Brain microvascular endothelial cell (primary cell): ENCODE measurements at regions not wholly inside any gene's neighbourhood (a gene's known extent, or its start where the extent isn't known, plus 50 kb on each side); places are given as distances from the start of the nearest gene placed in this dataset.

Source experiments
- DNase-seq: peaks from one replicate; pipeline ENCODE4 v3.0.0-alpha.2; 2020
- H3K27ac ChIP-seq: fragments of 250-450 bp; sonication (Bioruptor Pico); 2 replicates; pipeline ENCODE4 v1.5.1; 2020; ENCODE audit warnings: mild to moderate bottlenecking, moderate library complexity
- H3K27me3 ChIP-seq: fragments of 250-450 bp; sonication (Bioruptor Pico); replicated peaks from 2 replicates; pipeline ENCODE4 v1.5.1; 2020; ENCODE audit warnings: mild to moderate bottlenecking
- H3K36me3 ChIP-seq: fragments of 250-450 bp; sonication (Bioruptor Pico); replicated peaks from 2 replicates; pipeline ENCODE4 v1.5.1; 2020; ENCODE audit warnings: mild to moderate bottlenecking
- H3K4me3 ChIP-seq: 2 replicates; pipeline ENCODE4 v1.5.1; 2011; ENCODE audit warnings: low read depth, mild to moderate bottlenecking, control low read depth, low read length, moderate library complexity
- CTCF ChIP-seq: IDR thresholded peaks from 2 replicates; pipeline ENCODE4 v1.5.1; 2011; ENCODE audit warnings: low read depth, mild to moderate bottlenecking, moderate library complexity, low read length, control low read depth, inconsistent platforms; ENCODE audit errors: missing control alignments
- in situ Hi-C: cut with HindIII; loops from 2 replicates; pipeline ENCODE4 v1.10.0; 2017; ENCODE audit warnings: low sequenced_read_pairs, low pct_ligation_motif_present

GRCh38 chr3:14331251-14331650 is 71.2 kb upstream of the SLC6A6 start:
- Histone ChIP-seq H3K36me3 (no peaks in the 10 kb centered on the region), H3K4me3 (no peak overlapping the region), H3K27me3 (no peaks in the 10 kb centered on the region), H3K27ac (no peak overlapping the region)
- no peak for TF ChIP-seq CTCF
- no peak for DNase-seq
- in situ Hi-C loops, result no loop called here

GRCh38 chr3:14332392-14332791 is 70.0 kb upstream of the SLC6A6 start:
- no peak overlapping the region for H3K4me3 ChIP-seq
- DNase-seq, result no peak
- in situ Hi-C loops, result no loop called here
- H3K27ac ChIP-seq, result no peak overlapping the region
- no peak for TF ChIP-seq CTCF
- no peaks in the 10 kb centered on the region for H3K27me3 ChIP-seq
- H3K36me3 ChIP-seq, result no peaks in the 10 kb centered on the region

- in situ Hi-C loops, result no loop called here
- DNase-seq, result no peak
- Histone ChIP-seq H3K27me3 (no peaks in the 10 kb centered on the region), H3K36me3 (no peaks in the 10 kb centered on the region), H3K27ac (no peak overlapping the region), H3K4me3 (no peak overlapping the region)
- TF ChIP-seq CTCF, result no peak
These were observed 69.2 kb upstream of the SLC6A6 start for GRCh38 chr3:14333215-14333614.

- Histone ChIP-seq H3K27ac (no peak overlapping the region), H3K36me3 (no peaks in the 10 kb centered on the region), H3K4me3 (no peak overlapping the region), H3K27me3 (no peaks in the 10 kb centered on the region)
- in situ Hi-C loops, result no loop called here
- TF ChIP-seq CTCF, result no peak
- no peak for DNase-seq
These were observed 68.8 kb upstream of the SLC6A6 start for GRCh38 chr3:14333621-14334020.

- Histone ChIP-seq H3K27ac (no peak overlapping the region), H3K36me3 (no peaks in the 10 kb centered on the region), H3K27me3 (no peaks in the 10 kb centered on the region), H3K4me3 (no peak overlapping the region)
- no peak for TF ChIP-seq CTCF
- DNase-seq, result no peak
- in situ Hi-C loops, result no loop called here
These were observed 68.3 kb upstream of the SLC6A6 start for GRCh38 chr3:14334136-14334535.

- DNase-seq, result no peak
- Histone ChIP-seq H3K36me3 (no peaks in the 10 kb centered on the region), H3K4me3 (no peak overlapping the region), H3K27ac (no peak overlapping the region), H3K27me3 (no peaks in the 10 kb centered on the region)
- in situ Hi-C loops, result no loop called here
- TF ChIP-seq CTCF, result no peak
These were observed 67.5 kb upstream of the SLC6A6 start for GRCh38 chr3:14334936-14335335.
